Endodermal cell (in vitro differentiated cells): ENCODE measurements at regions not wholly inside any gene's neighbourhood (a gene's known extent, or its start where the extent isn't known, plus 50 kb on each side); places are given as distances from the start of the nearest gene placed in this dataset.

Source experiments
- DNase-seq: peaks from one replicate; pipeline ENCODE4 v3.0.0-alpha.2; 2017
- H3K27ac ChIP-seq: 2 replicates; pipeline ENCODE4 v1.5.1; 2013; ENCODE audit warnings: mild to moderate bottlenecking, low read depth, low read length, moderate library complexity
- H3K27me3 ChIP-seq: 2 replicates; pipeline ENCODE4 v1.6.1; 2013; ENCODE audit warnings: mild to moderate bottlenecking, low read length, moderate library complexity; ENCODE audit not compliant: insufficient read depth, control insufficient read depth, poor library complexity, severe bottlenecking
- H3K36me3 ChIP-seq: 2 replicates; pipeline ENCODE4 v1.7.0; 2013; ENCODE audit warnings: mild to moderate bottlenecking, low read length, moderate library complexity; ENCODE audit not compliant: control insufficient read depth, insufficient read depth
- H3K4me1 ChIP-seq: one replicate; pipeline ENCODE4 v1.7.0; 2013; ENCODE audit warnings: low read length; ENCODE audit not compliant: control insufficient read depth, insufficient read depth
- H3K4me3 ChIP-seq: 2 replicates; pipeline ENCODE4 v1.5.1; 2013; ENCODE audit warnings: mild to moderate bottlenecking, low read length, moderate library complexity
- H3K9ac ChIP-seq: 2 replicates; pipeline ENCODE4 v1.6.1; 2013; ENCODE audit warnings: mild to moderate bottlenecking, low read length, moderate library complexity; ENCODE audit not compliant: poor library complexity, severe bottlenecking; ENCODE audit errors: extremely low read depth
- H3K9me3 ChIP-seq: 2 replicates; pipeline ENCODE4 v1.6.1; 2013; ENCODE audit warnings: mild to moderate bottlenecking, low read length, moderate library complexity; ENCODE audit not compliant: control insufficient read depth
- H3K27ac Mint-ChIP-seq: 2 replicates; pipeline ENCODE4 v1.8.0; 2020; ENCODE audit warnings: mixed read lengths
- H3K27me3 Mint-ChIP-seq: 2 replicates; pipeline ENCODE4 v1.8.0; 2021; ENCODE audit warnings: mild to moderate bottlenecking, mixed read lengths; ENCODE audit not compliant: insufficient read depth
- H3K36me3 Mint-ChIP-seq: 2 replicates; pipeline ENCODE4 v1.8.0; 2020; ENCODE audit warnings: low read depth, mixed read lengths
- H3K4me1 Mint-ChIP-seq: 2 replicates; pipeline ENCODE4 v1.8.0; 2020; ENCODE audit warnings: mixed read lengths
- H3K4me3 Mint-ChIP-seq: 2 replicates; pipeline ENCODE4 v1.8.0; 2020; ENCODE audit warnings: mild to moderate bottlenecking, moderate library complexity, mixed read lengths
- H3K9me3 Mint-ChIP-seq: 2 replicates; pipeline ENCODE4 v1.8.0; 2020; ENCODE audit warnings: mild to moderate bottlenecking, mixed read lengths
- WGBS, 2 experiments: methylation state at CpG; one replicate each; pipeline versions ENCODE4 v1.1.5 to v1.1.7; 2013; ENCODE audit warnings: missing lambda C conversion rate in 2 of 2, mixed read lengths in 1 of 2; ENCODE audit not compliant: insufficient coverage in 1 of 2, insufficient read length in 1 of 2; 5-methylcytosine and 5-hydroxymethylcytosine counted together
- TF ChIP-seq, protein P1 (sequence below): fragments of 200-600 bp; sonication (generic); conservative IDR thresholded peaks from 2 replicates; pipeline ENCODE4 v1.5.0; 2021; ENCODE audit warnings: antibody characterized with exemption, mild to moderate bottlenecking

DNA sequence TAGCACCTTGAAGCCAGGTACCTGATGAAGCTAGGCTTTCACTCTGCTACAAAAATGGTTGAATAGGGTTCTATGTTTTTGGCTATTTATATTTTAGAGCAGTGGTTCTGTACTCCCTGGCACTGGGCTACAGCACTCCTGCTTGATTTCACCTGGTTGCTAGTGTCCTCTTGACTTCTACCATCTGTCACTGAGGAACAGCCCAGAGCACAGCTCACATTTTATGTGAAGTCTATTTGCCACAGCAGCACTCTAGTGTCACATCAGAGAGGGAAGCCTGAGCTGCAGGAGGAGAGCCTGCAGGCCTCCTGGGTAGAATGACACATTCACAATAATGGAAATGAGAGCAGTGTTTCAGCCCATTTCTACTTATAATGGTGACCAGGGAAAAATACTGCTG is 184.2 kb downstream of the ZNF486 start:
- Histone ChIP-seq H3K4me3 (no peak overlapping the region), H3K27me3 (no peaks in the 10 kb centered on the region), H3K9me3 (peaks cover 11% of the 10 kb centered on the region), H3K36me3 (no peaks in the 10 kb centered on the region), H3K9ac (no peak overlapping the region), H3K27ac (no peak overlapping the region), H3K4me1 (no peaks in the 10 kb centered on the region)
- H3K9me3 Mint-ChIP-seq, result peaks cover 6% of the 10 kb centered on the region
- H3K27ac Mint-ChIP-seq, result no peak overlapping the region
- H3K36me3 Mint-ChIP-seq, result peaks cover 2% of the 10 kb centered on the region
- no peak for DNase-seq
- H3K27me3 Mint-ChIP-seq, result no peaks in the 10 kb centered on the region
- H3K4me3 Mint-ChIP-seq, result no peak overlapping the region
- TF ChIP-seq, protein P1, sequence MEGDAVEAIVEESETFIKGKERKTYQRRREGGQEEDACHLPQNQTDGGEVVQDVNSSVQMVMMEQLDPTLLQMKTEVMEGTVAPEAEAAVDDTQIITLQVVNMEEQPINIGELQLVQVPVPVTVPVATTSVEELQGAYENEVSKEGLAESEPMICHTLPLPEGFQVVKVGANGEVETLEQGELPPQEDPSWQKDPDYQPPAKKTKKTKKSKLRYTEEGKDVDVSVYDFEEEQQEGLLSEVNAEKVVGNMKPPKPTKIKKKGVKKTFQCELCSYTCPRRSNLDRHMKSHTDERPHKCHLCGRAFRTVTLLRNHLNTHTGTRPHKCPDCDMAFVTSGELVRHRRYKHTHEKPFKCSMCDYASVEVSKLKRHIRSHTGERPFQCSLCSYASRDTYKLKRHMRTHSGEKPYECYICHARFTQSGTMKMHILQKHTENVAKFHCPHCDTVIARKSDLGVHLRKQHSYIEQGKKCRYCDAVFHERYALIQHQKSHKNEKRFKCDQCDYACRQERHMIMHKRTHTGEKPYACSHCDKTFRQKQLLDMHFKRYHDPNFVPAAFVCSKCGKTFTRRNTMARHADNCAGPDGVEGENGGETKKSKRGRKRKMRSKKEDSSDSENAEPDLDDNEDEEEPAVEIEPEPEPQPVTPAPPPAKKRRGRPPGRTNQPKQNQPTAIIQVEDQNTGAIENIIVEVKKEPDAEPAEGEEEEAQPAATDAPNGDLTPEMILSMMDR, result no peak
- peaks cover 14% of the 10 kb centered on the region for H3K4me1 Mint-ChIP-seq

DNA sequence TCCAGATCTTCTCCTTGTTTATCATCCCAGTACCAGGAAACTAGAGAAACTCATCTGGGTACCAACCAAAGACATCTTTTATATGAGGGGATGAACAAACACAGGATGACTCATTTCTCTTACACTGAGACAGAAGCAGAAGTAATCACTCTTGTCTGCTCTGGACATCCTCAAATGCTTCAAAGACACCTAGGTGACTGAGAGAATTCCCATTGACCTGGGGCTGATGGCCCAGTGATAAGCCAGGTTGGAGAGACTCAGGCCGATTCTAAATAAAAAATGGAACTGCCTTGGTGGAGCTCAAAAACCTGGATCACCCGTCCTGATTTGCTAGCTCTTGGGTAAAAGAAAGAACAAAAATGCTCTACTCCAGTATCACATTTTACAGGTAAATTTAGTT is 182.2 kb downstream of the ZNF486 start:
- Mint-ChIP-seq H3K27me3 (no peaks in the 10 kb centered on the region), H3K4me3 (no peak overlapping the region), H3K36me3 (no peaks in the 10 kb centered on the region), H3K27ac (no peak overlapping the region), H3K4me1 (peaks cover 12% of the 10 kb centered on the region), H3K9me3 (no peaks in the 10 kb centered on the region)
- H3K27me3 ChIP-seq, result no peaks in the 10 kb centered on the region
- H3K9me3 ChIP-seq, result peaks cover 6% of the 10 kb centered on the region
- H3K27ac ChIP-seq, result no peak overlapping the region
- TF ChIP-seq, protein P1, result no peak
- H3K4me1 ChIP-seq, result no peaks in the 10 kb centered on the region
- H3K9ac ChIP-seq, result no peak overlapping the region
- no peak for DNase-seq
- WGBS, 2 experiments, result 93 to 100% methylated on average over 2 of the region's 2 CpGs
- no peaks in the 10 kb centered on the region for H3K36me3 ChIP-seq
- H3K4me3 ChIP-seq, result no peak overlapping the region

DNA sequence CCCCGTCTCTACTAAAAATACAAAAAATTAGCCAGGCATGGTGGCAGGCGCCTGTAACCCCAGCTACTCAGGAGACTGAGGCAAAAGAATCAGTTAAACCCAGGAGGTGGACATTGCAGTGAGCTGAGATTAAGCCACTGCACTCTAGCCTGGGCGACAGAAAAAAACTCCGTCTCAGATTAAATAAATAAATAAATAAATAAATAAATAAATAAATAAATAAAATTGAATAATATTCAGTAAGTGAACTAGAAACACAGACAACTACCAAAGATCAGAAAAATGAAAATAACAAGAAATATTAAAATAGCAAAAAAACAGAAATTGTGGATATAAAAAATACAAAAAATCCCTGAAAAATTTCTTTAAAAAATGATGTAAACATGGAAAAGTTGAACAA is 172.4 kb downstream of the ZNF486 start:
- no peaks in the 10 kb centered on the region for H3K9me3 ChIP-seq
- TF ChIP-seq, protein P1, result no peak
- H3K4me1 Mint-ChIP-seq, result no peaks in the 10 kb centered on the region
- H3K4me3 Mint-ChIP-seq, result no peak overlapping the region
- H3K36me3 ChIP-seq, result no peaks in the 10 kb centered on the region
- no peak overlapping the region for H3K9ac ChIP-seq
- H3K4me3 ChIP-seq, result no peak overlapping the region
- no peak for DNase-seq
- H3K27ac Mint-ChIP-seq, result no peak overlapping the region
- H3K4me1 ChIP-seq, result peaks cover 2% of the 10 kb centered on the region
- no peaks in the 10 kb centered on the region for H3K36me3 Mint-ChIP-seq
- 91 to 100% methylated on average over 2 of the region's 4 CpGs for WGBS, 2 experiments
- no peaks in the 10 kb centered on the region for H3K27me3 Mint-ChIP-seq
- H3K9me3 Mint-ChIP-seq, result no peaks in the 10 kb centered on the region
- H3K27me3 ChIP-seq, result no peaks in the 10 kb centered on the region
- H3K27ac ChIP-seq, result no peak overlapping the region
